Activated naive CD4-positive, alpha-beta T cell treated with Interleukin-2 at 50 U/mL for 16 hours (primary cell): ENCODE measurements at regions not wholly inside any gene's neighbourhood (a gene's known extent, or its start where the extent isn't known, plus 50 kb on each side); places are given as distances from the start of the nearest gene placed in this dataset.

Experiments used
- DNase-seq: peaks from one replicate; pipeline ENCODE4 v3.0.0-alpha.2; 2020

- DNase-seq, result no peak
These were observed 125.7 kb upstream of the SNTG2 start for GRCh38 chr2:824954-825353.

DNA sequence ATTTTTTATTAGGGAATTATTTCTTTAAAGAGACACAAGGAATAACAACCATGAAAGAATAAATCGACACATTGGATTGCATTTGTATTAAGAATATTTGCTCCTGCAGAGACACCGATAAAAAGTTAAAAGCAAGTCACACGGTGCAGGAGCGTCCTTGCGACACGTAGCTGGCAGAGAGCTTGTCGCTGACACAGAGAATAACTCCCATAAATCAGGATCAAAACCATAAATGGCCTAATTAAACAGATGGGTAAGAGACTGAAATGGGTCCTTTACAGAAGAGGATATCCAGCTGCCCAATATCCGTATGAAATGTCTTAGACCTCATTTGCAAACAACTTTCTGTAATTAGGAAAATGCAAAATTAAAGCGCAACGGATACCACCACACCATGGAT lies 126.1 kb upstream of the SNTG2 start:
- no peak for DNase-seq

- no peak for DNase-seq
These were observed 129.1 kb upstream of the SNTG2 start for GRCh38 chr2:821546-821945.

- no peak for DNase-seq
These were observed 131.0 kb upstream of the SNTG2 start for GRCh38 chr2:819601-820000.

DNA sequence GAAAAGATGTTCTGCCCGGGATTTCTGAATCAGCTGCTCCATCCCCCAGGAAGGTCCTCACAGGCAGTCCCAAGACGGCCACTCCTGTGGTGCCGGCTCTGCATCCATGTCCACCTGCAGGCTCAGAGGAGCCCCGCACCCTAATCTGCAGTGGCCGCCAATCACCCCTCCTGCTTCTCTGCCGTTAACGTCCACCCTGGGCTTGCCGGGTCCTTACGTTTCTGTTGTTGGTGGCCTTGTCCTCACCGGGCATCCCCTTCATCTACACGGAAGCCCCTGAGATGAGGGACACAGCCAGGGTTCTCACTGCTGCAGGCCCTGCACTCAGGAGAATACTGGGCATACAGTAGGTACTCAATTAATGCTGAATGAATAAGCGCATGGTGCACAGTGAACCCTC lies 131.5 kb upstream of the SNTG2 start:
- no peak for DNase-seq

DNA sequence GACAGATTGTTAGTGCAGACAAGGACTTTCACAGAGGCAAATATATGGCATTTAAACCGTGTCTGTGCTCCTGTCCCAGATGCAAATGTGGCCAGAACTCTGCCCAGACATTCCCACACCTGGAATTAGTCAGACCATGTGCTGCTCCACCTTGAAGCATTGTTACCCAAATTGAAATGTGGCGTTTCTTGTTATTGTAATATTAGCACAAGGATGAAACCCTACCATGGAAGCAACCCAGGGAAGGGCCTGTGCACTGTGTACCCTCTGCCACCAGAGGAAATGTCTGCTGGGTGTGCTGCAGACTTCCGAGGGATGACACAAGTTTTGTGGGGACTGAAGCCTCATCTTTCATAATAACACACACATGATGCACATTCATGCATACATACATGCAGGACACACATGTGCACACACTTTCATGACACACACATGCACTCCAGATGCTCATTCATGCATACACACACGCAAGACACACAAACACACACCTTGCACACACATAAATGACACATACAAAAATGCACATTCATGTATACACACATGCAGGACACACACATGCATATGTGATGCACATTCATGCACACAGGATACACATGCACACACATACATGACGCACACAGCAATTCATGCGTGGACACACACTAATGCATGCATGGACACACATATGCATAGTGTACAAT lies 133.2 kb upstream of the SNTG2 start:
- DNase-seq, result no peak

GRCh38 chr2:816278-816677 lies 134.4 kb upstream of the SNTG2 start:
- DNase-seq, result no peak

- no peak for DNase-seq
These were observed 133.2 kb upstream of the TMEM18 start for GRCh38 chr2:810397-810796.

- no peak for DNase-seq
These were observed 130.1 kb upstream of the TMEM18 start for GRCh38 chr2:807300-807699.

- no peak for DNase-seq
These were observed 128.5 kb upstream of the TMEM18 start for GRCh38 chr2:805664-806063.

DNA sequence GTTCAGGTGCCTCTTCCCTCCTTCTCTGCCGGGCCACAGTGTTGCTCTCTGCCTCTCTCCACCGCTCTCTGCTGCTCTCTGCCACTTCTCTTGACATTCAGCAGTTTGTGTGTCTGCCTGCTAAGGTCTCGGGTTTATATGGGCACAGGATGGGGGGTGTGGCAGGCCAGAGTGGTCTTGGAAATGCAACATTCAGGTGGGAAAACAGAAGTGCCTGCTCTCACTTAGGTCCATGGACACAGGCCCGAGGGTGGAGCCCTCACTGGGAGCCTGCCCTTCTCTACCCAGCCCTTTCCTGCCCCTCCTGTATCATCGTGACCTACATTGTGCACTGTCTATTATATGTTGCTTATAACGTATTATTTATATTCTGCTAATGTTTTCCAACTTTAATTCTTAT lies 120.8 kb upstream of the TMEM18 start:
- DNase-seq, result no peak

DNA sequence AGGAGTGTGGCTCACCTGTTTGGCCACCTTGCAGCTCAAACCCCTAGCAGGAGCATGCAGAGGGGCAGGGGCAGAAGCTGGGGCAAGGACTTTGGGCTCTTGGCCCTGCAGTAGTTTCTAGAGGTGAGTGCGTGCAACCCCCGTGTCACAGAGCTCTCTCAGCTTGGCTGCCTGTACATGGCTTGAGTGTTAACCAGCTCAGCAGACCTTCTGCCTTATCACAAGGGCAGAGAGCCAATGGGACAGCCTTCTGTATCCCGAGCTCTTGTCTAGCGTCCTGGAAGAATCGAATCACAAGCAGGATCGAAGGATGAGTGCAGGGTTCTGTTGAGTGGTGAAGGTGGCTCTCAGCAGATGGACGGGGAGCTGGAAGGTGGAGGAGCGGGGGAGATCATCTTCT lies 120.3 kb upstream of the TMEM18 start:
- DNase-seq, result no peak

- DNase-seq, result no peak
These were observed 119.2 kb upstream of the TMEM18 start for GRCh38 chr2:796141-796985.

DNA sequence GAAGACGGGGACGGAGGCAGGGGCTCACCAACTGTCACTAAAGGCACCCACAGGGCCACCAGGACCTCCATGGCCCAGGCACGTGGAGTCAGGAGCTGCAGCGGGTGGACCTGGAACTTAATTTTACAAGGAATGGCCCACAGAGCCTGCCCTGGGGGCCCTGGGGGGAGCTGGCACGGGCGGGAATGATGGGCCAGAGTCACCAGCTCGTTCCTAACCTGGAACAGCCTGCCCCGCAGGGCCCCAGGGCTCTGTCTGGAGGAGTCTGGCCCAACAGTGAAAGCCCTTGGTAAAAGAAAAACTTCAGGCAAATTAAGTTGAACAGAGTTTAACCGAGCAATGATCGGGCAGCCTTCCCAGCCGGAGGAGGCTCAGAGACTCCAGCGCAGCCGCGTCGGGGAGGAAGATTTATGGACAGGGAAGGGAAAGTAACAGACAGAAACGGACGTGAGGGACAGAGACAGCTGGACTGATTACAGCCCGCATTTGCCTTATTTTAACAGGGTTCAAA lies 118.4 kb upstream of the TMEM18 start:
- no peak for DNase-seq

- DNase-seq, result no peak
These were observed 117.5 kb upstream of the TMEM18 start for GRCh38 chr2:794554-795241.

DNA sequence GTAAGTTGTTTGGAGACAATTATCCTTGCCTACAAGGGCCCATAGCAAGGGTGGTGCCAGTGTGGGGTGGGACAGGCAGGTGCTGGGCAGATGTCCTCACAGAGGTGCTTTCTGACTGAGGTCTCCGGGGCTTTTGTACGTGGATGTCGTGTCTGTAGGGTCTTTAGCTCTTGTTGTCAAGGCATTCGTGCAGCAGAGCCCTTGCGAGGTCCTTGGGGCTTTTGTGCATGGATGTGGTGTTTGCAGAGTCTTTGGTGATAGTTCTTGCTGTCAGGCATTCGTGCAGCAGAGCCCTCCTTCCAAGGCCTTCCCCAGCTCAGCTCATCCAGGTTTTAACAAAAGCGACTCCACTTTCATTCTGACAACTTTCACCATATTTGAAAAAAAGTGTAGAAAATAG lies 116.0 kb upstream of the TMEM18 start:
- DNase-seq, result no peak

GRCh38 chr2:792687-793086 lies 115.5 kb upstream of the TMEM18 start:
- no peak for DNase-seq

GRCh38 chr2:790634-791245 lies 113.5 kb upstream of the TMEM18 start:
- no peak for DNase-seq

DNA sequence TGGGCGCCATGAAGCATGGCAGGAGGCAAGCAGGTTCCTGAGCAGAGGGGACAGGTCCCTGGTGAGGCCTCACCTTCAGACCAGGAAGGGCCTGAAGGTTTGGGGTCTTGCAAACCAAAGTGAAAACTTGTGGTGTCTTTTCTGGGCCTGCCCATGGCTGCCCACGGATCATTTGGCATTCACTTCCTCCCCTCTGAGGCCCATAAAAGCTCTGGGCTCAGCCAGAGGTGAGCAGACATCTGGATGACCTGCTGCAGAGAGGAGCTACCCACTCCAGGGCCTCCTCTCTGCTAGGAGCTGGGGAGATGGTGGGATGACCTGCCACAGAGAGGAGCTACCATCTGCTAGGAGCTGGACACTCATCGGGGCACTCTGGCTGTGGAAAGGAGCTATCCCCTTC lies 112.9 kb upstream of the TMEM18 start:
- DNase-seq, result no peak

GRCh38 chr2:789529-789928 lies 112.3 kb upstream of the TMEM18 start:
- no peak for DNase-seq

- DNase-seq, result no peak
These were observed 111.2 kb upstream of the TMEM18 start for GRCh38 chr2:788227-789032.

DNA sequence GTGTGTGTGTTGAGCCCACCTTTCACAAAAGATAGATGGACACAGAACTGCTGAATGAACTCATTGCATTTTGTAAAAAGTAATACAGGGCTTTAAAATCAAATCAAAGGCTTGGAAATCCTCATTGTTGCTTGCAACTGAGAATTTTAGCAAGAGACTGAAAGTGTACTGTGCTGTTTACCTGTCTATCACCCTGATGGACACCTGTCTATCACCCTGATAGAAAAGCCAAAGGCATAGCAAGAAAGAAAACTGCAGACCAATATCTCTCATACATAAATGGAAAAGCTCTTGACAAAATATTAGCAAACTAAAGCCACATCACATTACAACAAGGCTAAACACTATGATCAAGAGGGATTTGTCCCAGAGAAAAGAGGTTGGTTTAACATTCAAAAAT lies 107.5 kb upstream of the TMEM18 start:
- DNase-seq, result no peak
